ENCODE measurements at regions not wholly inside any gene's neighbourhood (a gene's known extent, or its start where the extent isn't known, plus 50 kb on each side); places are given as distances from the start of the nearest gene placed in this dataset.

DNA sequence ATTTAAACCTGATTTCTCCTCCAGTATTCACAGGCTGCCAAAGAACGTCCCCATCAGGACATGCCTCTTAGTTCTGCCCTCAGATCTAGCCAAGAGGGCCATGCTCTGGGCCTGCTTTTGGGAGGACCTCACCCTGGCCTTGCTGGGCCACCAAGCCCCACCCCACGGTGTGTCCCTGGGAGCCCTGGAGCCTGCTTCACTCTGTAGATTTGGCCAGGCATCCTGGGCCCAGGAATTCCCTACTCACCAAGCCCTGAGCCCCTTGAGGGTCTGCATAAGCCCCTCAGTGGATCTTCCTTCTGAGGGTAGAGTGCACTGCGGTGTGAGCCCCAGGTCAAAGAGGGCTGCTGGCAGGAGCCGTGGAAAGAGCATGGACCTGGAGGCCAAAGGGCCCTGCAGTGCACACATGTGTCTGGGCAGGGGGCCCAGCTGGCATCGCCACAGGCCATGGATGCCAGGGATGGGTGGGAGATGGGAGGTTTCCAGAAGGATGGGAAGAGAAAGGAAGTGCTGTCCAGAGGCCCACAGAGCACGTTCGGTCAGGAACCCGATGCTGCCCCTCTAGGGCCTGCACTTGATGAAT is 98.0 kb downstream of the DACT2 start:
- peaks cover 6% of the 10 kb centered on the region for H3K27me3 Mint-ChIP-seq (ENCODE audit: low read depth)

More for the DNA sequence above, 98.0 kb downstream of the DACT2 start:
- no peaks in the 10 kb centered on the region for H3K9me3 ChIP-seq (ENCODE audit: control insufficient read depth, low read depth, low read length)
- H3K4me1 ChIP-seq (ENCODE audit: insufficient read depth, low read length) = peaks cover 5% of the 10 kb centered on the region; the same call in 1 of the 2 replicates
- no peak overlapping the region for H2BK12ac ChIP-seq (ENCODE audit: insufficient read length, low read depth, low read length)
- no peak overlapping the region for H2AFZ ChIP-seq (ENCODE audit: low read length)
- Mint-ChIP-seq H3K27ac (no peak overlapping the region), H3K4me3 (no peak overlapping the region), H3K36me3 (ENCODE audit: insufficient read depth in 1 of 3, low read depth in 3 of 3) (no peaks in the 10 kb centered on the region), H3K4me1 (peaks cover 18 to 28% of the 10 kb centered on the region in 2 experiments), H3K9me3 (no peaks in the 10 kb centered on the region)
- H3K79me1 ChIP-seq (ENCODE audit: insufficient read depth, low read depth, low read length, poor library complexity, severe bottlenecking) = no peaks in the 10 kb centered on the region
- no peak overlapping the region for H3T11ph ChIP-seq (ENCODE audit: low read length)
- no CpG with 5 or more reads among the region's 8 CpGs for WGBS (ENCODE audit: extremely low coverage, insufficient read length, low lambda C conversion rate)
- H2BK20ac ChIP-seq (ENCODE audit: low read depth, low read length, poor library complexity, severe bottlenecking) = no peak overlapping the region
- H3K4me2 ChIP-seq (ENCODE audit: insufficient read depth, insufficient read length, low read length) = no peak overlapping the region
- H3K23me2 ChIP-seq (ENCODE audit: insufficient read length, low read depth, low read length, poor library complexity, severe bottlenecking) = no peaks in the 10 kb centered on the region
- no peak for DNase-seq
- H3K27me3 ChIP-seq (ENCODE audit: insufficient read depth, low read length) = no peaks in the 10 kb centered on the region
- H4K8ac ChIP-seq (replicated peaks; ENCODE audit: insufficient read length, low read depth, low read length) = no peak overlapping the region
- no peaks in the 10 kb centered on the region for H3K79me2 ChIP-seq (ENCODE audit: insufficient read depth, low read length)
- no peak overlapping the region for H3K56ac ChIP-seq (ENCODE audit: insufficient read length, low read depth, low read length)
- no peak overlapping the region for H3K23ac ChIP-seq (ENCODE audit: insufficient read length, low read depth, low read length)
- no peak overlapping the region for H3K18ac ChIP-seq (ENCODE audit: insufficient read length, low read depth, low read length)
- no peak overlapping the region for H3K4ac ChIP-seq (ENCODE audit: low read depth, low read length)
- H2BK15ac ChIP-seq (ENCODE audit: low read depth, low read length) = no peak overlapping the region
- no peak overlapping the region for H2BK5ac ChIP-seq (ENCODE audit: insufficient read length, low read length)
- H3K27ac ChIP-seq (ENCODE audit: insufficient read length, low read depth, low read length) = no peak overlapping the region
- H2AK5ac ChIP-seq (ENCODE audit: insufficient read length, low read length) = no peak overlapping the region
- H4K20me1 ChIP-seq (ENCODE audit: control insufficient read depth, insufficient read depth, insufficient read length) = no peaks in the 10 kb centered on the region
- H4K5ac ChIP-seq (ENCODE audit: insufficient read length, low read depth, low read length) = no peak overlapping the region
- TF ChIP-seq CTCF (conservative IDR thresholded peaks at IDR 0.05) = no peak
- no peak overlapping the region for H4K91ac ChIP-seq (ENCODE audit: insufficient read length, low read depth, low read length)
- no peak overlapping the region for H3K14ac ChIP-seq (ENCODE audit: insufficient read depth, low read length)
- H2BK120ac ChIP-seq (ENCODE audit: low read depth, low read length, poor library complexity, severe bottlenecking) = no peak overlapping the region
- H3K9ac ChIP-seq (ENCODE audit: extremely low read depth, insufficient read length, low read length) = no peak overlapping the region
